Anterior cingulate cortex (tissue), 58 donors: ENCODE measurements at regions not wholly inside any gene's neighbourhood (a gene's known extent, or its start where the extent isn't known, plus 50 kb on each side); places are given as distances from the start of the nearest gene placed in this dataset.

ENCODE experiments used
- DNase-seq, 58 donors: peaks; one replicate each; lab custom pipeline; 2025; lab: John Stamatoyannopoulos, UW

- DNase-seq: no peak
Measured at GRCh38 chr2:10183146-10183675, 60.7 kb downstream of the RRM2 start.

- no peak for DNase-seq
Measured at GRCh38 chr2:10184421-10184820, 61.9 kb downstream of the RRM2 start.

- DNase-seq: peak in 15 of 58 donors; percentile 9 to 59 (median 18)
Measured at GRCh38 chr2:10185046-10185445, 62.5 kb downstream of the RRM2 start.

- DNase-seq: no peak
Measured at GRCh38 chr2:10185755-10186154, 63.2 kb downstream of the RRM2 start.

- no peak for DNase-seq
Measured at GRCh38 chr2:10186868-10187535, 64.5 kb downstream of the RRM2 start.

GRCh38 chr2:10187661-10188060, 65.1 kb downstream of the RRM2 start:
- DNase-seq: no peak

- DNase-seq: no peak
Measured at GRCh38 chr2:10188211-10188610, 65.7 kb downstream of the RRM2 start.

- DNase-seq: no peak
Measured at GRCh38 chr2:10188729-10189305, 66.3 kb downstream of the RRM2 start.

GRCh38 chr2:10190255-10190654, 67.7 kb downstream of the RRM2 start:
- no peak for DNase-seq

- DNase-seq: no peak
Measured at GRCh38 chr2:10190737-10191532, 68.4 kb downstream of the RRM2 start.

- DNase-seq: no peak
Measured at GRCh38 chr2:10191554-10191953, 69.0 kb downstream of the RRM2 start.

- DNase-seq: no peak
Measured at GRCh38 chr2:10192392-10193015, 70.0 kb downstream of the RRM2 start.

- peak in 5 of 58 donors; percentile 12 to 42 (median 35) for DNase-seq
Measured at GRCh38 chr2:10193276-10193795, 70.8 kb downstream of the RRM2 start.

- no peak for DNase-seq
Measured at GRCh38 chr2:10193851-10194820, 71.6 kb downstream of the RRM2 start.

GRCh38 chr2:10195278-10196109, 73.0 kb downstream of the RRM2 start:
- no peak for DNase-seq

GRCh38 chr2:10196110-10196892, 73.8 kb downstream of the RRM2 start:
- DNase-seq: peak in 10 of 58 donors; percentile 12 to 62 (median 32)

- no peak for DNase-seq
Measured at GRCh38 chr2:10196948-10197696, 74.6 kb downstream of the RRM2 start.
